ENCODE measurements at regions not wholly inside any gene's neighbourhood (a gene's known extent, or its start where the extent isn't known, plus 50 kb on each side); places are given as distances from the start of the nearest gene placed in this dataset.

DNA sequence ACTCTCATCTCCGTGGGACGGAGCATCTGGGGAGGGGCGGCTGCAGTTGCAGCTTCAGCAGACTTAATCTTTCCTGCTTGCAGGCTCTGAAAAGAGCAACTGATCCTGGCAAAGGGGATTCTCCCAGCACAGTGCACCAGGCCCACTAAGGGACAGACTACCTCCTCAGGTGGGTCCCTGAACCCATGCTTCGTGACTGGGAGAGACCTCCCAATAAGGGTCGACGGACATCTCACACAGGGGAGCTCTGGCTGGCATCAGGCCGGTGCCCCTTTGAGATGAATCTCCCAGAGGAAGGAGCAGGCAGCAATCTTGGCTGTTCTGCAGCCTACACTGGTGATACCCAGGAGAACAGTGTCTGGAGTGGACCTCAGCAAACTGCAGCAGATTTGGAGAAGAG is 303.3 kb upstream of the FGF16 start:
- DNase-seq (ENCODE audit: low read depth), result no peak
- TF ChIP-seq, protein P1, sequence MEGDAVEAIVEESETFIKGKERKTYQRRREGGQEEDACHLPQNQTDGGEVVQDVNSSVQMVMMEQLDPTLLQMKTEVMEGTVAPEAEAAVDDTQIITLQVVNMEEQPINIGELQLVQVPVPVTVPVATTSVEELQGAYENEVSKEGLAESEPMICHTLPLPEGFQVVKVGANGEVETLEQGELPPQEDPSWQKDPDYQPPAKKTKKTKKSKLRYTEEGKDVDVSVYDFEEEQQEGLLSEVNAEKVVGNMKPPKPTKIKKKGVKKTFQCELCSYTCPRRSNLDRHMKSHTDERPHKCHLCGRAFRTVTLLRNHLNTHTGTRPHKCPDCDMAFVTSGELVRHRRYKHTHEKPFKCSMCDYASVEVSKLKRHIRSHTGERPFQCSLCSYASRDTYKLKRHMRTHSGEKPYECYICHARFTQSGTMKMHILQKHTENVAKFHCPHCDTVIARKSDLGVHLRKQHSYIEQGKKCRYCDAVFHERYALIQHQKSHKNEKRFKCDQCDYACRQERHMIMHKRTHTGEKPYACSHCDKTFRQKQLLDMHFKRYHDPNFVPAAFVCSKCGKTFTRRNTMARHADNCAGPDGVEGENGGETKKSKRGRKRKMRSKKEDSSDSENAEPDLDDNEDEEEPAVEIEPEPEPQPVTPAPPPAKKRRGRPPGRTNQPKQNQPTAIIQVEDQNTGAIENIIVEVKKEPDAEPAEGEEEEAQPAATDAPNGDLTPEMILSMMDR (conservative IDR thresholded peaks at IDR 0.05; ENCODE audit: low read depth, low read length), result no peak

DNA sequence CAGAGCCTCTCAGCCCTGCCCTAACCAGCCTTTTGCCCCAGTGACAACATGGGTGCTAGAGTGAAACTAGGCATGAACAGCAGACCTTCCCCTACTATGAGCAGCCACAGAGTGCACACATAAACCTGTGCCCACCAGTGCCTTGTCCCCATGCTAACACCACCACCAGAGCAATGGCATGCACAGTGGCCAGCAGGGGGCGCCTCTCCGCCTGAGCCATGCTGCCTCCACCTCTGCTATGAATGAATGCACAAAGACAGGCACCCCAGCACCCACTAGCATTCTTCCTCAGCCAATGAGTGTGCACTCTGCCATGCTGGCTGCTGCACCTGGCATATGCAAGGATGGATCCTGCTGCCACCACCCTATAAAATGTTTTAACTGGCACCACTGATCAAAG is 286.9 kb upstream of the FGF16 start:
- no peak overlapping the region for H3K4me3 ChIP-seq (ENCODE audit: low read depth, low read length)
- no peak for DNase-seq (ENCODE audit: low read depth)
- TF ChIP-seq, protein P1 (conservative IDR thresholded peaks at IDR 0.05; ENCODE audit: low read depth, low read length), result peak; percentile 17

More for the DNA sequence above, 303.3 kb upstream of the FGF16 start:
- H3K4me3 ChIP-seq (ENCODE audit: low read depth, low read length), result no peak overlapping the region

DNA sequence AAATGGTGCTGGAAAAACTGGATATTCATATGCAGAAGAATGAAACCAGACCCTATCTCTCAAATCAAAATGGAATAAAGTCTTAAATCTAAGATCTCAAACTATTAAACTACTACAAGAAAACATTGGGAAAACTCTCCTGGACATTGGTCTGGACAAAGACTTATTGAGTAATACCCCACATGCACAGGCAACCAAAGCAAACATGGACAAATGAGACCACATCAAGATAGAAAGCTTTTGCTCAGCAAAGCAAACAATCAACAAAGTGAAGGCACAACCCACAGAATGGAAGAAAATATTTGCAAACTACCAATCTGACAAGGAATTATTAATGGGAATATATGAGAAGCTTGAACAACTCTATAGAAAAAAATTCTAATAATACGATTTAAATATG is 284.4 kb upstream of the FGF16 start:
- DNase-seq (ENCODE audit: low read depth), result no peak
- no peak overlapping the region for H3K4me3 ChIP-seq (ENCODE audit: low read depth, low read length)
- TF ChIP-seq, protein P1 (conservative IDR thresholded peaks at IDR 0.05; ENCODE audit: low read depth, low read length), result no peak

DNA sequence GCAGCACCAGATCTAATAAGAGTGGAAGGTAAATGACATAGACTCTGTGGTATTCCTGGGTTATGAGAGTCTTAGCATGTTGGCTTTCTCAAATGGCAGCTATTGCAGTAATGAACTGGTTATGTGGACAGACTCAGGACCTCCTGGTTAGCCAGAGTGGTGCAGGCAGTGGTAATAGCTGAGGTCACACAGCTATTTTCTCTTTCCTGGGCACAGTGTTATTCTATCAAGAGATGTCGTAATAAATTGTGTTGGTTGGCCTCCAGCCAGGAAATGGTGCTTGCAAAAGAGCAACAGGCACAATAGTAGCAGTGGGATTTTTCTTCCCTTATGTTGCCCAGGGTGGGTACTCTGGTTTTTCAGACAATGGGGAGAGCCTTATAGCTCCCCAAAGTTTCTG is 279.2 kb upstream of the FGF16 start:
- TF ChIP-seq, protein P1 (conservative IDR thresholded peaks at IDR 0.05; ENCODE audit: low read depth, low read length), result no peak
- peak; percentile 0 for DNase-seq (ENCODE audit: low read depth)
- no peak overlapping the region for H3K4me3 ChIP-seq (ENCODE audit: low read depth, low read length)

DNA sequence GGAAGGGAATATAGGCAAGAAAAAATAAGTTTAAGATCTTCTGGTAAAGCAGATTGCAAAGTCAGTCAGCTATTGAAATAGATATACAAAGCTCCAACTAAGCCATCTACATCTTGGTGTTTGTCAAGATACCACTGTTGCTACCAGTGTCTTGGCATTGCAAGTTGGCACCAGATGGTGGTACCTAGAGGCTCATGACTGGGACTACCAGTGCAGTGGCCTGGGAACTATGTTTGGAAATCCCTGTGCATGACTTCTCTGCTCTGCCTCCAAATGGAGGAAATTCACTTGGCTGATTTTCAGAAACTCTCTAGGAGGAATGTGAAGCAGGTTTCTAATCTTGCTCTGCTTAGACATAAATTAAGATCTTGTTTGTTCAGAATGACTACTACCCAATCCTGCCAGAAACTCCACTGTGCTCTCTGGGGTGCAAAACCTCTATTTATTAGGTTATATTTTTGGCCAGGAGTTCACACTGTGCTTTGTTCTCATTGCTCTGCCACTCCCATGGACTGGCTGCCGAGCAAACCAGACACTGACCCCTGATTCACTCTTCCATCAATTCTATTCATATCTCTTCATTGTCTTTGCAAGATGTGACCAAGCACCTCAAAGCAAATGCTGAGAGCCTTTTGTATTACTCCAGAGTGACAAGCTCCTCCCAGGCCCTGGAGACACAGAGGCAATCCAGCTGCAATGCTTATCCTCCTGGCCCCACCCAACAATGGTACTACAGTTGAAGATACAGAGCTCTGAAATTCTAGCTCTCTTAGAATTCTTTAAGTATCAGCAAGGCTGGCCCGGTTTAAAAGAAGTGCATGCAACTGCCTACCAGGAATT is 272.3 kb upstream of the FGF16 start:
- TF ChIP-seq, protein P1 (conservative IDR thresholded peaks at IDR 0.05; ENCODE audit: low read depth, low read length), result no peak
- H3K4me3 ChIP-seq (ENCODE audit: low read depth, low read length), result no peak overlapping the region
- DNase-seq (ENCODE audit: low read depth), result no peak

DNA sequence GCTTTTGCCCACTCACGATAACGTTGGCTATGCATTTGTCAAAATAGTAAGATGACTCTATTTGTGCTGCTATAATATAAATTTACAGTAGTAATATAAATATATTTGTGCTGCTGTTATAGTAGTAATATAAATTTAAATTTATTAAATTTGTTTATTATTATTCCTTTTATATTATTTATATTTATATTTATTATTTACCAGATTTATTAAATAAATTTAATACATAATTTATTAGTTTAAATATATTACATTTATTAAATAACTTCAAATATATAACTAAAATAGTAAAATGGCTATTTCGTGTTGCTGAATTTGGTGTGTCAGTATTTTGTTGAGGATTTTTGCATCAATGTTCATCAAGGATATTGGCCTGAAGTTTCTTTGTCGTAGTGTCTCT is 246.5 kb upstream of the FGF16 start:
- DNase-seq (ENCODE audit: low read depth), result no peak

More for the DNA sequence above, 246.5 kb upstream of the FGF16 start:
- H3K4me3 ChIP-seq (ENCODE audit: low read depth, low read length), result no peak overlapping the region
- TF ChIP-seq, protein P1 (conservative IDR thresholded peaks at IDR 0.05; ENCODE audit: low read depth, low read length), result no peak
